Brain microvascular endothelial cell (primary cell): ENCODE measurements at regions not wholly inside any gene's neighbourhood (a gene's known extent, or its start where the extent isn't known, plus 50 kb on each side); places are given as distances from the start of the nearest gene placed in this dataset.

Experiments
- DNase-seq: peaks from one replicate; pipeline ENCODE4 v3.0.0-alpha.2; 2020
- H3K27ac ChIP-seq: fragments of 250-450 bp; sonication (Bioruptor Pico); 2 replicates; pipeline ENCODE4 v1.5.1; 2020; ENCODE audit warnings: mild to moderate bottlenecking, moderate library complexity
- H3K27me3 ChIP-seq: fragments of 250-450 bp; sonication (Bioruptor Pico); replicated peaks from 2 replicates; pipeline ENCODE4 v1.5.1; 2020; ENCODE audit warnings: mild to moderate bottlenecking
- H3K36me3 ChIP-seq: fragments of 250-450 bp; sonication (Bioruptor Pico); replicated peaks from 2 replicates; pipeline ENCODE4 v1.5.1; 2020; ENCODE audit warnings: mild to moderate bottlenecking
- H3K4me3 ChIP-seq: 2 replicates; pipeline ENCODE4 v1.5.1; 2011; ENCODE audit warnings: low read depth, mild to moderate bottlenecking, control low read depth, low read length, moderate library complexity
- CTCF ChIP-seq: IDR thresholded peaks from 2 replicates; pipeline ENCODE4 v1.5.1; 2011; ENCODE audit warnings: low read depth, mild to moderate bottlenecking, moderate library complexity, low read length, control low read depth, inconsistent platforms; ENCODE audit errors: missing control alignments
- in situ Hi-C: cut with HindIII; loops from 2 replicates; pipeline ENCODE4 v1.10.0; 2017; ENCODE audit warnings: low sequenced_read_pairs, low pct_ligation_motif_present

GRCh38 chr5:23072179-23072578 is 219.0 kb upstream of the CDH12 start:
- no peak overlapping the region for H3K27ac ChIP-seq
- no peak for TF ChIP-seq CTCF
- H3K27me3 ChIP-seq = no peaks in the 10 kb centered on the region
- H3K36me3 ChIP-seq = no peaks in the 10 kb centered on the region
- DNase-seq = no peak
- H3K4me3 ChIP-seq = no peak overlapping the region
- in situ Hi-C loops = no loop called here

GRCh38 chr5:23071682-23072081 is 218.5 kb upstream of the CDH12 start:
- in situ Hi-C loops = no loop called here
- no peak overlapping the region for H3K27ac ChIP-seq
- no peak for TF ChIP-seq CTCF
- DNase-seq = no peak
- H3K4me3 ChIP-seq = no peak overlapping the region
- H3K27me3 ChIP-seq = no peaks in the 10 kb centered on the region
- no peaks in the 10 kb centered on the region for H3K36me3 ChIP-seq

- TF ChIP-seq CTCF = no peak
- Histone ChIP-seq H3K4me3 (no peak overlapping the region), H3K36me3 (no peaks in the 10 kb centered on the region), H3K27ac (no peak overlapping the region), H3K27me3 (no peaks in the 10 kb centered on the region)
- in situ Hi-C loops = no loop called here
- no peak for DNase-seq
Measured at GRCh38 chr5:23064710-23065109, 211.6 kb upstream of the CDH12 start.

GRCh38 chr5:23053846-23054245 is 200.7 kb upstream of the CDH12 start:
- in situ Hi-C loops = no loop called here
- no peak for DNase-seq
- no peaks in the 10 kb centered on the region for H3K36me3 ChIP-seq
- no peak for TF ChIP-seq CTCF
- no peak overlapping the region for H3K27ac ChIP-seq
- H3K4me3 ChIP-seq = no peak overlapping the region
- no peaks in the 10 kb centered on the region for H3K27me3 ChIP-seq

- no peak for DNase-seq
- Histone ChIP-seq H3K36me3 (no peaks in the 10 kb centered on the region), H3K4me3 (no peak overlapping the region), H3K27ac (no peak overlapping the region), H3K27me3 (no peaks in the 10 kb centered on the region)
- TF ChIP-seq CTCF = no peak
- in situ Hi-C loops = no loop called here
Measured at GRCh38 chr5:23042226-23042625, 189.1 kb upstream of the CDH12 start.

- in situ Hi-C loops = no loop called here
- Histone ChIP-seq H3K27me3 (no peaks in the 10 kb centered on the region), H3K4me3 (no peak overlapping the region), H3K36me3 (no peaks in the 10 kb centered on the region), H3K27ac (no peak overlapping the region)
- TF ChIP-seq CTCF = no peak
- DNase-seq = no peak
Measured at GRCh38 chr5:23035555-23036090, 182.5 kb upstream of the CDH12 start.
